ENCODE measurements at regions not wholly inside any gene's neighbourhood (a gene's known extent, or its start where the extent isn't known, plus 50 kb on each side); places are given as distances from the start of the nearest gene placed in this dataset.

DNA sequence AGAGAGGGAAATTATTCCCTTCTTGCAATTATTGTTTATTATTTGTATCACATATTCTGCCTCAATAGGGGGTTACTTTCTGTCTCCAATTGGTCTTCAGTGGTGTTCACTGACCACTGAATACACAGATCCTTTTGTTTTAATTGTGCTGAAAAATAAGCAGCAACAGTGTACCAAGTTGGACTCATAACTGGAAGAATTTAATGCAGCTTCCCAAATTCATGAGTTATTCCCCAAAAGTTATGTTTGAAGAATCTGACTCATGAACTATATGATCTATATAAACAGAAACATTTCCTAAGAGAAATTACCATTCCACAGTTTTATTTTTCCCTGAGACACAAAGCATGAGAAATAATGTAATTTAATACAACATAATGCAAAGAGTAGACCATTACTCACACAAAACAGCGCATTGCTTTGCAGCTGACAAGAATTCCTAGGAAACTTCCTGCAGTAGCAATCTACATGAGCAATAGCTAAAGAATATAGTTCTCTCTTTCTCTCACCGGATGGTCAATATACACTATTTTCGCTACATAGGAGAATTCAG lies 479.2 kb downstream of the HTR7 start:
- TF ChIP-seq, protein P1, sequence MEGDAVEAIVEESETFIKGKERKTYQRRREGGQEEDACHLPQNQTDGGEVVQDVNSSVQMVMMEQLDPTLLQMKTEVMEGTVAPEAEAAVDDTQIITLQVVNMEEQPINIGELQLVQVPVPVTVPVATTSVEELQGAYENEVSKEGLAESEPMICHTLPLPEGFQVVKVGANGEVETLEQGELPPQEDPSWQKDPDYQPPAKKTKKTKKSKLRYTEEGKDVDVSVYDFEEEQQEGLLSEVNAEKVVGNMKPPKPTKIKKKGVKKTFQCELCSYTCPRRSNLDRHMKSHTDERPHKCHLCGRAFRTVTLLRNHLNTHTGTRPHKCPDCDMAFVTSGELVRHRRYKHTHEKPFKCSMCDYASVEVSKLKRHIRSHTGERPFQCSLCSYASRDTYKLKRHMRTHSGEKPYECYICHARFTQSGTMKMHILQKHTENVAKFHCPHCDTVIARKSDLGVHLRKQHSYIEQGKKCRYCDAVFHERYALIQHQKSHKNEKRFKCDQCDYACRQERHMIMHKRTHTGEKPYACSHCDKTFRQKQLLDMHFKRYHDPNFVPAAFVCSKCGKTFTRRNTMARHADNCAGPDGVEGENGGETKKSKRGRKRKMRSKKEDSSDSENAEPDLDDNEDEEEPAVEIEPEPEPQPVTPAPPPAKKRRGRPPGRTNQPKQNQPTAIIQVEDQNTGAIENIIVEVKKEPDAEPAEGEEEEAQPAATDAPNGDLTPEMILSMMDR (IDR thresholded peaks at IDR 0.05; ENCODE audit: low read depth, low read length, missing control alignments) = no peak
- DNase-seq (ENCODE audit: low read depth) = no peak
- H3K4me3 ChIP-seq (ENCODE audit: low read depth, low read length) = no peak overlapping the region

DNA sequence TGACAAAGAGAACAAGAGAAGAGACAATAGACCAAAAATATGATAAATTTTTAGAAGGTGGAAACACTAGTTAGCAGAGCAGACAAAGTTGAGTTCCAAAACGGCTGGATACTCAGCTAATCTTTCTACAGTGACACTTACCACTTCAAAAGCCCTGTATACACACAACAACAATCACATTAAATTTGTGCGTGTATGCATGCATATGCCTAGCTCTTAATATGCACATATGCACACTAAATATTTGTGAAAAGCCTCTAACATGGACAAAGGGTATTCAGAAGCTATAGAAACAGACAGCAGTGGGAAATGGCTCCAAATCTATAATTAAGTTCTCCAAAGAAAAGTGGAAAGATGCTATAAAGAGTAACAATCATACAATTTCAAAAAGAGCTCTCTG lies 476.4 kb downstream of the HTR7 start:
- H3K4me3 ChIP-seq (ENCODE audit: low read depth, low read length) = no peak overlapping the region
- TF ChIP-seq, protein P1 (IDR thresholded peaks at IDR 0.05; ENCODE audit: low read depth, low read length, missing control alignments) = no peak
- DNase-seq (ENCODE audit: low read depth) = no peak

DNA sequence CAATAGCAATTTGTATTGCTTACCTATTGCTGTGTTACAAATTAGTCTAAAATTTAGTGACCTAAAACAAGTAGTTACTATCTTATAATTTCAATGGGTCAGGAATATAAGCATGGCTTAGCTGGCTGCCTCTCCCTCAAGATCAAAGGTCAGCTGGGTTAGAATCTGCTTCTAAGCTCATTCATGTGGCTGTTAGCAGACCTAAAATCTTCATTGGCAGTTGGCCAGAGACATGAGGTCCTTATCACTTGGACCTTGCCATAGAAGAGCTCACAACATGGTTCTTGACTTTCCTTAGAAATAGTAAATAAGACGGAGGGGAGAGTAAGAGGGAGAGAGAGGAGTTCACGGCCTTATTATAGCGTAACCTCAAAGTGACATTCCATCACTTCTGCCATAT lies 468.0 kb downstream of the HTR7 start:
- no peak overlapping the region for H3K4me3 ChIP-seq (ENCODE audit: low read depth, low read length)
- TF ChIP-seq, protein P1 (IDR thresholded peaks at IDR 0.05; ENCODE audit: low read depth, low read length, missing control alignments) = no peak
- DNase-seq (ENCODE audit: low read depth) = no peak

DNA sequence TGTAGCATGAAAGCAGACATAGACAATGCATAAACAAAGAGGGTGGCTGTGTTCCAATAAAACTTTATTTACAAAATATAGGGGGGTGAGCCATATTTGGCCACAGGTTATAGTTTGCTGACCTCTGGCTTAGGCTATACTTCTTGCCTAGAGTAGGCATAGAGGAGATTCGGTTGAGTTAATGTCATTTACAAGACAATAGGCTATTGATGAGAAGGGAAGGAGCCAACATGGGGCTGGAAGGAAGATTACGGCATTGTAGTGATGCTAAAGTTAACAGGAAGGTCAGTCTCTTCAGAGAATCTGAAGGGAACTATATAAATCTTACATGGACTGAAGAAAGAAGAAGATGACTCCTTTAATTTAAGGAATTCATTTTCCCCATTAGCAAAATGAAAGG lies 463.5 kb downstream of the HTR7 start:
- H3K4me3 ChIP-seq (ENCODE audit: low read depth, low read length) = no peak overlapping the region
- no peak for DNase-seq (ENCODE audit: low read depth)
- TF ChIP-seq, protein P1 (IDR thresholded peaks at IDR 0.05; ENCODE audit: low read depth, low read length, missing control alignments) = no peak

DNA sequence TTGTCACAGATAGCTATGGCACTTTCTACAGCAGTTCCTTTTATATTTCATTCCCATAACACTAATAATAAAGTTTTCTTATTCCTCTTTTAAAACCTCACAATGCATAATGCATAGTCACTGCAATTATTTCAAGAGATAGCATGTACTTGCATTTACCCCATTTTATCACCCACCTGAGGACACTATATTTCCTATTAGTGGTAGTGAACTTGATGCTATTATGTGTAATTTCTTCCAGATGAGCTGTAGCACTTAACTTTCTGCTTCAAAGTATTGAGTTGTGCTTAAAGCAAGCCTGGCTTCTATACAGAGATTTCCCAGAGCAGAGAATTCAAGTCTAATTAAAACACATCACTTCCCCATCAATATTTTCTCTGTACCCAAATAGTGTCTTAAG lies 461.1 kb downstream of the HTR7 start:
- no peak for DNase-seq (ENCODE audit: low read depth)
- H3K4me3 ChIP-seq (ENCODE audit: low read depth, low read length) = no peak overlapping the region
- TF ChIP-seq, protein P1 (IDR thresholded peaks at IDR 0.05; ENCODE audit: low read depth, low read length, missing control alignments) = no peak

DNA sequence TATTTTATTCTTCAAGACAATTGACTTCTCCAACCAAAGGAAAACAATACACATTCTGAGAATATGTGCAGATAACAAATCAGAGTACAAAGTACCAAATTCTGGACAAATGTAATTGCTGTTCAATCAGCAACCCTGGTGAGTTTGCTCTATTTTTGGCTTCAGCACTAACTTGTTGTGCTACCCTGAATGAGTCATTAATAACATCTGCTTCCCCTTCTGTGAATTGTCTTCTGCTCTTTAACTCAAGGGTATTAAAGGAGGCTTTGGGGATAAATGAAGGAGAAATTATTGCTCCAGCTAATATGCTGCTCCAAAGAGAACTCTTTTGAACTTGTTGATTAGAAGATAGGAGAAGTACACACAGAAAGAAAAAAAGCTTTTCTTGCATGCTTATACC lies 459.3 kb downstream of the HTR7 start:
- no peak for DNase-seq (ENCODE audit: low read depth)
- TF ChIP-seq, protein P1 (IDR thresholded peaks at IDR 0.05; ENCODE audit: low read depth, low read length, missing control alignments) = no peak
- no peak overlapping the region for H3K4me3 ChIP-seq (ENCODE audit: low read depth, low read length)

DNA sequence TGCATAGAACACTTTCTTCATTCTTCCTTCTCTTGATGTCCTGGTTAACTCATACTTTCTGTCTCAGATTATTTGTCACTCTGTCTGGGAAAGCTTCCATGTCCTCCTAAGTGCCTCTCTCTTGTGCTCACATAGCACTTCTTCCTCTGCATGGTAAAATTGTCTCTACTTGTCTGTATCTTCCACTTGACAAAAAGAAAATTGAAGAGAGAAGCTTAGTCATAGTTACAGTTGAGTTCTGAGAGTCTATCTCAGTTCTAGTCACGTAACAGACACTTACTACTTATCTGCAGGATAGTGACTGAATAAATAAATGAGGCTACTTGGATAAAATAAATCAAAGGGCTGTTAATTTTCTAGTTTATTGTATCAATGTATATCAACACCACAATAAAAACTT lies 458.1 kb downstream of the HTR7 start:
- TF ChIP-seq, protein P1 (IDR thresholded peaks at IDR 0.05; ENCODE audit: low read depth, low read length, missing control alignments) = no peak
- H3K4me3 ChIP-seq (ENCODE audit: low read depth, low read length) = no peak overlapping the region
- DNase-seq (ENCODE audit: low read depth) = no peak

Data from GM12864 (cell line).